ENCODE measurements at regions not wholly inside any gene's neighbourhood (a gene's known extent, or its start where the extent isn't known, plus 50 kb on each side); places are given as distances from the start of the nearest gene placed in this dataset.

GRCh38 chr1:87202451-87202850 is 126.2 kb upstream of the LMO4 start:
- Histone ChIP-seq H3K4me1 (replicated peaks in 1 of 2; ENCODE audit: control insufficient read depth in 2 of 2, insufficient read depth in 2 of 2, low read length in 2 of 2) (no peaks in the 10 kb centered on the region), H4K20me1 (replicated peaks; ENCODE audit: control insufficient read depth, insufficient read depth, low read length) (no peaks in the 10 kb centered on the region; the same call in 1 of the 2 replicates), H2AFZ (ENCODE audit: low read depth, low read length) (no peak overlapping the region; the same call in 1 of the 2 replicates), H3K27ac (ENCODE audit: extremely low read depth, low read depth, low read length) (no peak overlapping the region), H3K27me3 (ENCODE audit: control insufficient read depth in 2 of 2, insufficient read depth in 2 of 2, low read length in 2 of 2) (peaks cover 19 to 42% of the 10 kb centered on the region in 2 experiments), H3K9me1 (ENCODE audit: control insufficient read depth, insufficient read depth, low read length) (no peaks in the 10 kb centered on the region), H3K4me2 (ENCODE audit: insufficient read depth, low read length) (no peak overlapping the region), H3K79me2 (ENCODE audit: control insufficient read depth, insufficient read depth, low read length) (no peaks in the 10 kb centered on the region), H3K36me3 (ENCODE audit: control insufficient read depth, insufficient read depth, low read length) (no peaks in the 10 kb centered on the region), H3K9me3 (replicated peaks; ENCODE audit: control insufficient read depth, insufficient read depth, low read depth, low read length) (no peaks in the 10 kb centered on the region), H3K9ac (ENCODE audit: insufficient read depth in 1 of 2, low read depth in 2 of 2, low read length in 2 of 2) (no peak overlapping the region), H3K4me3 (no peak overlapping the region)
- 3% methylated on average over 12 of the region's 12 CpGs for WGBS (ENCODE audit: insufficient coverage, low coverage, missing lambda C conversion rate)
- CTCF ChIA-PET (ENCODE audit: low intra/inter-chr PET ratio): no interaction called here
- in situ Hi-C loops (cut with MboI): no loop called here
- DNase-seq (ENCODE audit: extremely low read depth in 1 of 4, low spot score in 3 of 4): no peak
- no peak for ATAC-seq
- FAIRE-seq: no peak
- intact Hi-C loops (cut with micrococcal nuclease): no loop called here
- no peak for TF ChIP-seq TEAD4 (IDR thresholded peaks at IDR 0.05; ENCODE audit: low read length)
- TF ChIP-seq TEAD4 (CRISPR knock-in tag; IDR thresholded peaks at IDR 0.05; ENCODE audit: borderline replicate concordance): no peak
- no peak for TF ChIP-seq NFE2L1 (tag; IDR thresholded peaks at IDR 0.05; ENCODE audit: borderline replicate concordance, low read depth)
- no TSS peak for BruUV-seq (replicated peaks)
- POLR2A ChIA-PET: no interaction called here

- Histone ChIP-seq H3K4me2 (ENCODE audit: insufficient read depth, low read length) (no peak overlapping the region), H3K9me1 (ENCODE audit: control insufficient read depth, insufficient read depth, low read length) (no peaks in the 10 kb centered on the region), H2AFZ (ENCODE audit: low read depth, low read length) (no peak overlapping the region), H3K9me3 (replicated peaks; ENCODE audit: control insufficient read depth, insufficient read depth, low read depth, low read length) (no peaks in the 10 kb centered on the region), H3K27me3 (ENCODE audit: control insufficient read depth in 2 of 2, insufficient read depth in 2 of 2, low read length in 2 of 2) (peaks cover 19 to 42% of the 10 kb centered on the region in 2 experiments), H3K27ac (ENCODE audit: extremely low read depth, low read depth, low read length) (no peak overlapping the region), H3K4me3 (no peak overlapping the region), H4K20me1 (replicated peaks; ENCODE audit: control insufficient read depth, insufficient read depth, low read length) (no peaks in the 10 kb centered on the region; the same call in 1 of the 2 replicates), H3K79me2 (ENCODE audit: control insufficient read depth, insufficient read depth, low read length) (no peaks in the 10 kb centered on the region), H3K36me3 (ENCODE audit: control insufficient read depth, insufficient read depth, low read length) (no peaks in the 10 kb centered on the region), H3K4me1 (replicated peaks in 1 of 2; ENCODE audit: control insufficient read depth in 2 of 2, insufficient read depth in 2 of 2, low read length in 2 of 2) (no peaks in the 10 kb centered on the region), H3K9ac (ENCODE audit: insufficient read depth in 1 of 2, low read depth in 2 of 2, low read length in 2 of 2) (no peak overlapping the region)
- CTCF ChIA-PET (ENCODE audit: low intra/inter-chr PET ratio): no interaction called here
- intact Hi-C loops (cut with micrococcal nuclease) (no loop called here), in situ Hi-C loops (cut with MboI) (no loop called here)
- no TSS peak for BruUV-seq (replicated peaks)
- 4% methylated on average over 14 of the region's 16 CpGs for WGBS (ENCODE audit: insufficient coverage, low coverage, missing lambda C conversion rate)
- POLR2A ChIA-PET: interaction anchor here (1.1 kb wide), 1 partner anchor 13 kb away, joined by 3 read pairs; no protein-coding TSS in a partner anchor
- no peak for FAIRE-seq
- DNase-seq (ENCODE audit: extremely low read depth in 1 of 4, low spot score in 3 of 4): no peak
- no peak for TF ChIP-seq ZKSCAN8 (CRISPR knock-in tag; IDR thresholded peaks at IDR 0.05)
- no peak for TF ChIP-seq BHLHE40 (IDR thresholded peaks at IDR 0.05; ENCODE audit: low read length)
- no peak for TF ChIP-seq HNRNPH1 (optimal IDR thresholded peaks at IDR 0.05; ENCODE audit: low read depth, low read length)
- TF ChIP-seq SNRNP70 (optimal IDR thresholded peaks at IDR 0.05; ENCODE audit: low read depth, low read length): no peak
- ATAC-seq: no peak
Observed at GRCh38 chr1:87202922-87203655, 125.6 kb upstream of the LMO4 start.
